ENCODE measurements at regions not wholly inside any gene's neighbourhood (a gene's known extent, or its start where the extent isn't known, plus 50 kb on each side); places are given as distances from the start of the nearest gene placed in this dataset.

DNA sequence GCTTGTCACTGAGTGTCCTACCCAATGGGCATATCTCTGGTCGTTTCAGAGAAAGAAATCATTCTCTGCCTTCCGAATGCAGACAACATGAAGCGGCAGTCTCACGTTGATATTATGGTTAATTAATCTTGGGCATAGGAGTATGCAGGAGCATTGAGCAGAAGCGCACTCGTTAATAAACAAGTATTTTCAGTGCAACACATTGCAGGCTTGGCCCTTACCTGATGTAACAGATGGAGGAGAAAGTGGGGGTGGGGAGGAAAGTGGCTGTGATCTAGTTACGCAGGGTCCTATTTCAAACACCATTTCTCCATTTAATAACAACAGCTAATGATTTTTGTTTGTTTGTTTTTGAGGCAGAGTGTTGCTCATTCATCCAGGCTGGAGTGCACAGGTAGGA lies 414.0 kb upstream of the RBFOX1 start:
- DNase-seq, result no peak

DNA sequence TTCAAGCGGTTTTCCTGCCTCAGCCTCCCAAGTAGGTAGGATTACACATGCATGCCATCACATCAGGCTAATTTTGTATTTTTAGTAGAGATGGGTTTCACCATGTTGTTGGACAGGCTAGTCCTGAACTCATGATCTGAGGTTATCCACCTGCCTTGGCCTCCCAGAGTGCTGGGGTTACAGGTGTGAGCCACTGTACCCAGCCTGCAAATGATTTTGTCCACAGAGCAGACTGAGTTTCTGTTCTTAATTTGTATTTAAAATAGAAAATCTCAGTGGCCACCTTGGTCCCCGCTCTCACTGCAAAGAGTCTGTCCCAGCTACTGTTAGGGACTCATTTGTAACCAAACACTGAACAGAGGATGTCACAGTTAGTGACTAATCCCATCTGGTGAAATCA lies 415.7 kb upstream of the RBFOX1 start:
- no peak for DNase-seq

DNA sequence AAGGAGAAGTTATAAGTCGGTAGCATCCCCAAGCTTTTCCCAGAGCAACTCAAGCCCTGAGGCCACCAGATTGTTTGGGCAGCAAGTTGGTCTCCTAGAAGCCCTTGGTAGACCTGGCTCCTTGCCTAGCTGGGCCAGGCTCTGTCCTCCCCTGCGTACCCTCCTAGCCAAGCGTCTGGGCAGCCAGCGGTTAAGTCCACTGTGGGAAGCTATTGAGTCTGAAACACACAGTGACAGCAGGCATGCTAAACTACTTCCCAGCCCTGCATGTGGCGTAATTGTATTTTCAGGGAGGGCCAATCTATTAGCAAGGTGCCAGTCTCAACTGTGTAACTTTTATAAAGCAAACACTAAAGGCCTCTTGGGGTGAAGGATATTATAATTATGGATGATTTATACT lies 419.1 kb upstream of the RBFOX1 start:
- DNase-seq, result no peak

DNA sequence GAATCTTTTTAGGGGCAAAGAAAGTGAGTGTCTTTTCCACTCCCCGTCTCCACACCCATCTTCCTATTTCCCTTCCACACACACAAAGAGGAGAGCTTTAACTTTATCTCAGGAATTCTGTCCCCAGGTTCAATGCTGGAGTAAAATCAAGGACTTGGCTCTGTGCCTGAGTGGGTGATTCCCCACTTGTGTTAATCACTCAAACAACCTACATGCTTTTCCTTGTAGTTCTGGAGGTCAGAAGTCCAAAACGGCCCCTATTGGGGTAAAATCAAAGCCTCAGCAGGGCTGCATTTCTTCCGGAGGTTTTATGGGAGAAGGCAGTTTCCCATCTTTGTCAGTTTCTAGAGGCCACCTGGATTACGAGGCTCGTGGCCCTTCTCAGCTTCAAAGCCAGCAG lies 422.3 kb upstream of the RBFOX1 start:
- no peak for DNase-seq

DNA sequence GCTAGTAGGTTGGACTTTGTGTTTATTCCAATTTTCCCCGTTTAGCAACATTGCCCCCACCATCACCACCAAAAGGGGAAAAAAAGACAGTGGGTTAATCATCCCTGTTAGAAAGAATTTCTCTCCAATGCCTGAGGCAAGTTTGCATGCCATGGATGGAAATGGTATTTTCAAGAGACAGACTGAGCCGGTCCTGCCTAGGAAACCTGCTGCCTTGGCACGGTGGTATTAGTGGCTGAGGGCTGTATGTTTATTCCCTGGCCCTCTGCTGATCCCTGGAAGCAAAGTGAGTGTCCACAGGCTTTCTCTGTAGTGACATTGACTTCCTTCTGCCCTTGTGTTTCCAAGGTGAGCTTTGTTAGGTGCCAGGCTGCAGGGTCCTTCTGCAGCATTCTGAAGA lies 427.0 kb upstream of the RBFOX1 start:
- DNase-seq, result no peak

DNA sequence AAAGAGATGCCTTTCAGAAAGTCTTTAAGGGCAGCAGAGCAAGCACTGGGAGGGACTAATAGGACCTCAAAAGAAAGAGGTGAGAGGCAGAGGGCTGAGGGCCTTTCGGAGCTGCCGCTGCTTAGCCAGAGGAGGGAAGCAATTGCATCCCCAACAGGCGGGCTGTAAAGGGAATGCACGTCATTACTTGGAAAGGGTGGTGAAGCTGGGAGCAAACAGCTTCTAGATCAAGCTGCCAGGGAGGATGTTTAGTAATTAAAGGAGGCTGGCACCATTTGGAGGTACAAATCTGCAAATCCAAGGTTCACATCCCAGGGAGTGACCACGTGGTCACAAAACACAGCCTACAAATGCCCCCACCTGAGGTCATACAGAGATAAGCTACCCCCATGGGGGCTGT lies 429.0 kb upstream of the RBFOX1 start:
- no peak for DNase-seq

DNA sequence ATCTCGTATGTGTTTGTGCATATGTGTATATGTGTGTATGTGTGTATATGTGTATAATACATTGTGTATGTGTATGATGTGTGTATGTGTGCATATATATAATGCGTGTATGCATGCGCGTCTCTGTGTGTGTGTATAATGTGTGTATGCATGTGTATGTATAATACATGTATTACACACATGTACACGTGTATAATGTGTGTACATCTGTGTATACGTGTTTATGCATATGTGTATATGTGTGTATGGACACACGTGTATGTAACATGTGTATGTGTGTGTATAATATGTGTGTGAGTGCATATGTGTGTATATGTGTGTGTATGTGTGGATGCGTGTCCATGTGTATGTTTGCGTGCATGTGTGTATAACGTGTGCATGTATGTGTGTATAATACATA lies 433.7 kb upstream of the RBFOX1 start:
- DNase-seq, result no peak

DNA sequence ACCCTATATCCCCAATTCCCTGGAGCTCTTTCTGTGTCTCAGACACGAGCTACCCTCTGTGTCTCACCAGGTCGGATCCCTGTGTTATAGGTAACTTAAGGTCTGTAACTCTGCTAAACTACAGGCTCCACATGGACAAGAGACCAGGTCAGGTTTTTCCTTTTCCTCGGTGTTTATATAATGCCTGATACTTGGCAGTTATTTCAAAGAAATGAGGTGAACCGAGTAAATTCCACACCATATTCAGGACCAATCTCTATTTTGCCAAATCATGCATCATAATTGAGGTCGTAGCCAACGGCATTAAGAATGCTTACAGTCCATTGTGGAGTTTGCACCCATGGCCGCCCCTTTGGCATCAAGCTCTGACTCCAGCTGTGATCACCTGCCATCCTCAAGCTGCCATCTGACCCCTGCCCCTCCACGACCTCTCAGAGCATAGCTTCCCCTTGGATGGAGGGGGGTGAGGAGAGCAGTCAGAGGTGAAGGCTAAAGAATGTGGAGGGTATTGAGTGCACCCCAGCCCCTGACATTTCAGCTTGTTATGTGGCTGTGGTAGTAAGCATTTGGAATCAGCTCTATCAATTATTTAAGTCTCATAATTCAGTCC lies 434.7 kb upstream of the RBFOX1 start:
- no peak for DNase-seq

DNA sequence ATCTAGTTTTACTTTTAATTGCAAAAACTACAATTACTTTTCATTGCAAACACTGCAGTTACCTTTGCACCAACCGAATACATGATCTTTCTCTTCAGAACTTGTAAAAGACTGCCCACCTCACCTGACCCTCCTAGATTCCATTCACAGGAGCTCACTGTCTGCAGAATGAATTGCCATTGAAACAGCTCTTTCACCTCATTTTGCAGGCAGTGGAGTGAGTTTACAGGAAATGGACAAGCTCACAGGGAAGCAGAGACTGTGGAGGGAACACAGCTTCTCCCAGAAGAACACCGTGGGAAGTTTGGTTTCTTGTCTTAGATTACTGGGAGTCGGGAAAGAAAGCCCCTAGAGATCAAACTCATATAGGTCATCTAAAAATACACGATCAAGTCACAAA lies 439.7 kb upstream of the RBFOX1 start:
- no peak for DNase-seq

DNA sequence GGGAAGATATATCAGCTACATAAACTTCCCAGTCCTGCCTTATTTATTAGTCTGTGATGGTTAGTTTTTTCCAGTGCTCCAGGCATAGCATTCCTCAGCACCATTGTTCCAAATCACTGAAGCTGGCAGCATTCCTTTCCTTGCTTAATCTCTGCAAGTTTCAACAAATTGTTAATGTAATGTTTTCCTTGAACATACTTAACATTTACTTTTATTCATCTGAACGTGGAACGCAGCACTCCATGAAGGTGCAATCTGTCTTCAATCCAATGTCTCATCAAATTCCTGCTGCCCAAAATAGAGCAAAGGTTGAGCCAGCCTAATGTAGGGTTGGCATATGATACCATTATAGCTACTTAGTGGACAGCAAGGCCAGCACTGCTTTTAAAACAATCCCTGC lies 441.1 kb upstream of the RBFOX1 start:
- DNase-seq, result no peak

DNA sequence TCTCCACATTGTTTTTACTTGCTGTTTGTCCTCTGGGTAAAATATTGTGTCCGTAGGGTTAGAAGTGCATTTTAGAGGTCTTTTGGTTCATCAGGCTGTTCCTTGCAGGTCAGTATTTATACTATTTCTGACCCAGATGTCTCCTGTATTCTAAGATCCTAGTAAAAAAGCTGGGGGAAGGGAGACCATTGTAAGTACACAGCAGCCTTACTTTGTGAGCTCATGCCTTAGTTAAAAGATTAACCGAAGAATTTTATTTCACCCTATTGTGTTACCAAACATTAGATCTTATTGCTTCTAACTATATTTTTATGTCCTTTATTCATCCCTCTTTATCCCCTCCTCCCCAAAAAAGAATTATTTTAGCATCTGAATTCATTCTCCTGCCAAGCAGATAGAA lies 444.1 kb upstream of the RBFOX1 start:
- no peak for DNase-seq

DNA sequence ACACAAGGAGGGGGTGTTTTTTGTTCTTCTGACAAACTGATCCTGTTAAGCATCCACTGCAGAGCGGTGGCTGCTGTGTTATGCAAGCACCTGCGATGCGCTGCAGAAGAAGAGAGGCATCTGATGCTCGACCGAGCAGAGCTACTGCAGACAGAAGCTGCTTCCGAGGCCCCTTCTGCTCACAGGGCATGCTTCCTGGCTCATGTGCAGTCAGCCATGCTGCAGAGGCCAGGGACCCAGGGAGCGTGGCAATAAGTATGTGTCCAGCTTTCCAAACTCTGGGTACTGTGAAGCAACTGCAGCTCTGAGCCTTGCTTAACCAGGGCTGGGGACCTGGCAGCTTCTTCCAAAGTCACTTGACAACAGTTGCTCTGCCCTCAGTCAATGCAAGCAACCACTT lies 448.6 kb upstream of the RBFOX1 start:
- no peak for DNase-seq

DNA sequence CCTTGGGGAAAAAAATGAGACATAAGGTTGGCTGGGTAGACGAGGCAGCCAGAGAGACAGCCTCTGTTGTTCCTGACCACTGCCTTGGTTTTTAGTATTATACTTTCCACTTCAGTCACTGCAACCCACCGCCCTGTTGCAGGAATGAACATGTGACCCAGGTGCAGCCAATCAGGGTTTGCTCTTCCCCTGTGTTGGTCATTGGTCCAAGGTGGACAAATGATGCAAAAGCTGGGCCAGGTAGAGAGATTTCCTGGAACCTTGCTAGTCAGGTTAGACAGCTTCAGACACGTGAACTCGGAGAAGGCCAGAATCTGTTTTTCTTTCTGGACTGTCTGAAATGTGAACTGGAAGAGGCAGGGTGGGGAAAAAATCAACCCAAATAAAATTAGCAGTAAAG lies 452.4 kb upstream of the RBFOX1 start:
- DNase-seq, result no peak

DNA sequence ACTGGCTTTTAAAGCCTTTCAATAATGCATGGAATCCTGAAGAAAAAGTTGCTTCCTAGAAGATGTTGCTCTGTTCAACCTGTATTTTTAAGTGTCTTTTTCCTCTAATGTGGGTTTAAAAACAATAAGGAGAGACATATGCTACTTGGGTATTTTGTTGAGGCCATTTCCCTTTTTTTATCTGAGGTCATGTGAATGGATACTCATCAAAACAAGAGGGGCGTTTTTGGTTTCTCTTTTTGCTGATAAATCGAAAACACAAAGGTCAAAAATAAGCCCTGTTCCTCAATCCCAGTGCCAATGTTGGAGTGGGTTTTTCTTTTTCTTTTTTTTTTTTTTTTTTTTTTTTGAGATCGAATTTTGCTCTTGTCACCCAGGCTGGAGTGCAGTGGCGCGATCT lies 468.0 kb upstream of the RBFOX1 start:
- no peak for DNase-seq

DNA sequence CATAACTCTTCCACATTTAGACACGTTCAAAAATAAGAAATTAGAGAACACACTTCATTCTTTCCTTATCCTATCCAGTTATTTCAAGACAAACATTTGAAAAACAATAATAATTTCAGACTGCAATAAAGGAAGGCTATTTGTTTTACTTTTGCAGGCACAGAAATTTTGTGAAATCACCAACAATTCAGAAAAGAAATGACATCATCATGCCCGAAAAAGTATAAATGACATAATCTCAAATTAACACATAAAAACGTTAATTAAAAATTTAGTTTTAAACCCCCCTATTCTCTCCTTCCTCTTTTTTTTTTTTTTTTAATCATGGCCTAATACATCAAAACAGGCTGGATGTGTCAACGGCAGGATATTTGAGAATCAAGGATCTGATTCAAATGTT lies 468.4 kb upstream of the RBFOX1 start:
- DNase-seq, result no peak

DNA sequence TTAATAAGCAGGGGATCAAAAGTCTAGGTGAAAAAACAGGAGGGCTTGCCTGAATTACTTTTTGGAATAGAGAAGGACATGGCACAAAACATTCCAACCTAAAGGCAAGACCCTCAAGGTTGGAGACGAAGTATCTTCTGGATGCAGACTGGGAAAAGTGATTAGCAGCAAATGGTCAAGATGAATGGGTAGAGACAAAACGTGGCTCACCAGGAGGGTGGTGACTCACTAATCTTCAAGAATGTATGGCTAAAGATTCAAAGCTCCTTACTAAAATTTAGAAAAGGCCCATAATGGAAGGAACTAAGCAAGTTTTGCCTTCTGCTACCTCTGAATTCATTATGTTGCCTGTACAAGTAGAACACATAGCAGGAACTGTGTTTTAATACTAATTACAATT lies 469.5 kb upstream of the RBFOX1 start:
- no peak for DNase-seq

DNA sequence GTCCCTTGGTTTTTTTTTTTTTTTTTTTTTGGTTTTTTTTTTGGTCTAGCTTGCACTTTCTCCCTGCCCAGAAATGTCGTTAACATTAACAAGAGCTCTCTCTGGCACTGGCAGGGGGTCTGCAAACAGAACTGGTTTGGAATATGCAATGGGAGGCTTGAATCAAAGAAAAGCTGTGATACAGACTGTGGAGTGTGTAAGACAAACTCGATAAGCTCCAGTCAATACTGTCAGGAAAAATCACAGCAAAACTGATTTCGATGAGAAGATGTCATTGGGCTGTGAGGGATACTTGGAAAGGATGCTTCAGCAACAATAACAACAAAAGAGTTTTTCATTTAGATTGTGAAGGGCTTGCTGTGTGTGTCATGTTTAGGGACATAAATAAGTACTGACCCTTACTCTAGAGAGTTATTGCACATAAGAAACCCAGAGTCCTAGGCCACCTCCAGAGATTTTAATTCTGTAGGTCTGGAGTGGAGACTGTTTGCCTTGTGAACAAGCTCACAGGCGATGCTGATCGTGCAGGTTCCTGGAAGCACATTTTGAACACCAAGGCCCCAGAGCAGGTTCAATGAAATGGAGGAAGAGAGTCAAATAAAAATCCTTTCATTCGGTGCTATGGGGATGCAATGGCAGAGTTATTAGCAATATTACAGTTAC lies 470.7 kb upstream of the RBFOX1 start:
- no peak for DNase-seq

DNA sequence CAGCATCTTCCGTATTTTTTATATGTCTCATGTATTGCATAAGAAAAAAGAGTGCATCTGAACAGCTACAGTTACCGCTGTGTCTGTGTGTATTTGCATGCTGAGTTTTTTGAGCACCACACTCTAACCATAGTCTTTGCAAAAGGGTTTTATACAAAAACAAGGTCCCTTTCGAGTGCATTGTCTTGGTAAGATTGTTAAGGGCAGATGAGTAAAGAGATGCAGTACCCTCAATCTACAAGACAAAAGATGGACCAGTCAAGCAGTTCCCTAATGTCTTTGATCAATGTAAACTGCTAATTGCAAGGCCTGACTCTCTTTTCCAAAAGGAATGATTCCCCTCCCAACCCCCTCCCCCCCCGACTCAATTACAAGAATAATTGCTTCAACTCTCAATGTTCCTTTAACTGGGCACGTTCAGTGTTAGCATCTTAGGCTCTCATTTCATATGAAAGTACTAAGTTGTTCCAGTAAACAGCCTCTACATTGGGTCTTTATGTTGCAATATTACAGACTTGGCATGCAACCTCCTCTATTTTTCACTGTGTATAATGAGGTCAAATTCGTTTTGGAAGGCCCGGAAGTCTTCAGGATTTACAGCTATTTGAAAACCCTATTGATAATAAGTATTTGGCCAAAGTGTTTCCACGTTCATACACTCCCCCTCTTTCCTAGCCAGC lies 471.4 kb upstream of the RBFOX1 start:
- no peak for DNase-seq

DNA sequence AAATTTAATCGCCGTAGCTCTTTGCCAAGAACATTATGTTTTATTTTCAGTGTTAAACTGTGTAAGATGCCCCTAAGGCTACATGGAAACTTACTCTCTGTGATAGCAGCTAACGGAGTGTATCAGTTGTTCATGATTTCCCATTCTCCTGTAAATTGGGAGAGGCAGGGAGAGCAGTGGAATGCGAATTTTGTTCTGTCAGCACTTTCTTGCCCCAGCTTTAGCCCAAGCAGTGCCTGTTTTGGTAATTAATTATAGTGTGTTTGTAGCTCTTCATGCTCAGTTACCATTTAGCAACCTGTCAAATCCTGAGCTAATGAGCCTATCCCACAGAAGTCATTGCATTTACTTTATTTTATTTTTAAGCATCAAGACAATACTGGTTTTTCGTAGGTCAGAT lies 475.1 kb upstream of the RBFOX1 start:
- no peak for DNase-seq

DNA sequence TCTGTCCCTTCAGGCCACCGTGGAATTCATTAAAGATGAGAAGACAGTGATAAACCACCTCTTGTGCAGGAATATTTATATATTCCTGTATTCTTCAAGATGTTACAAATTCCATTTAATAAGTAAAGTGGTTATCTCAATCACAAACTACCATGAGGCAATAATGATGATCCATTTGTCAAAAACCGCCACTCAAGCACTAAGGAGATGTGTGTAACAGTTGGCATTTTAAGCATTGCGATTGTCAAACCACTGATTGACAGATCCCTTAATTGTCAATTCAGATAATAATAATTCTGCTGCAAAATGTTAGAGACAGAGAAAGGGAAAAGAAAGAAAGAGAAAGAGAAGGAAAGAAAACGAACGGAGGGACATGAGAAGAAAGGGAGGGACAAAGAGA lies 476.1 kb upstream of the RBFOX1 start:
- no peak for DNase-seq

DNA sequence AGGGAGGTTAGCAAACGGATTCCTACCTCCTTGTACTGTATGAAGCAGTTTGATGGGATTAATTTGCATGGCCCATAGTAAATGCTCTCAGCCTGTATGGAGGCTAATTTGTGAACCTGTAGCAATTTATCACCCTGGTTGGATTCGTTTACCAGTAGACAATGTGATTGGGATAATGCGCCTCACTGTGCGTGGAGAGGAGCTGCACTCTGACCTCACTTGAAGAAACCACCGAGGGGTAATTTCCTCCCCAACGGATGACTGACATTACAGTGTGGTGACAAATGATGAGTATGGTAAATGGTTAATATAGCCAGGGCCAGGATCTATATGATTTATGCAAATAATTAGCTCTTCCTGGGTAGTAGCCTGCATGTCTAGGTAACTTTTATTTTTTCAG lies 479.1 kb upstream of the RBFOX1 start:
- DNase-seq, result no peak

DNA sequence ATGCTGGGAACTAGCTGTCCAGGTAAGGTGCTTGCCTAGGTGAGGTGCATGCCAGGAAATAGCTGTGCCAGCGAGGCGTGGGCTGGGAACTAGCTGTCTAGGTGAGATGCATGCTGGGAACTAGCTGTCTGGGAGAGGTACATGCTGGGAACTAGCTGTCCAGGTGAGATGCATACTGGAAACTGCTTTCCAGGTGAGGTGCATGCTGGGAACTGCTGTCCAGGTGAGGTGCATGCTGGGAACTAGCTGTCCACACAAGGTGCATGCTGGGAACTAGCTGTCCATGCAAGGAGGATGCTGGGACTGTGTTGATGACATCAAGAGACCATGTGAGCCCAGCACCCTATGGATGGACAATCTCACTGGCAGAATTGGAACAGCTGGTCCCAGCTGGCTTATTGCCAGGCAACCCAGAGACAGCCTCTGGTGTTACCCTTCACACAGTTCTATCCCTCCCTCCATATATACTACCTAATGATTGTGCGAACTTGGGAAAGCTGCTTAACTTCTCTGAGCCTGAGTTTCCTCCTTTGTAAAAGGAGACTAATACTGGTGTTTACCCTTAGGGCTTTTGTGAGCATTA lies 479.9 kb upstream of the RBFOX1 start:
- no peak for DNase-seq

DNA sequence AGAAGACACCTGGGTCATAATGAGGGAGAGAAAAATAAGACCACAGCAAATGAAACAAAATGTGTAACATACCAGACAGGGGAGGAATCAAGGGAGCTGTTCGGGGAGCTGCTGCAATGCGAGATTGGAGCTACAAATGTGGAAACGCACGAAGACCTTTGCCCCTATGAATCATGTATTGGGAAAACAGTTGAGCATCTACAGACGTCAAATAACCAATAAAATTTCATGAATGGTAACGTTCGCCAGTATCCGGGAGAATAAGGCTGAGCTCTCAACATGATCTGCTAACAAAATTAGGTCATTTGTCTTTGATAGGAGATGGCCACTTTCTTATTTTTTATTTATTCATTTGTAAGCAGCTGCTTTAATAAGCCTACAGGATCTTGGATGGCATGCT lies 486.2 kb upstream of the RBFOX1 start:
- DNase-seq, result no peak

DNA sequence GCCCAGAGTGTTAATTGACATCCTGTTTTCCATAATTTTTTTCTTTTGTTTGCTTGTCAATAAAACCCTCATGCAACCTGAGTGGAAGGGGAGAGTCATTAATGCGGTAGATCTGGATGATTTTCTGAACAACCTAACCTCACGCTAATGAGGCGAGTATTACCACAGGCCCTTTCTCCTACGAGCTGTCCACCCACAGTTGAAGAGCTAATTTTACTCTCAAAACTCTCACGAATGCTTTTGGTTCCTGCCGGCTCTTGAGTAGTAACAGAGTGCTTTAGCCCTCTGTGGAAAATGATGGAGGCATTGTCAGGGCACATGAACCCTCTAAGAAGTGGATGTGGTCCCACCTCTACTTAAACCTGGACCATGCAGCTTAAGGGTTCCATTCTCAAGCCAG lies 491.3 kb upstream of the RBFOX1 start:
- DNase-seq, result no peak

DNA sequence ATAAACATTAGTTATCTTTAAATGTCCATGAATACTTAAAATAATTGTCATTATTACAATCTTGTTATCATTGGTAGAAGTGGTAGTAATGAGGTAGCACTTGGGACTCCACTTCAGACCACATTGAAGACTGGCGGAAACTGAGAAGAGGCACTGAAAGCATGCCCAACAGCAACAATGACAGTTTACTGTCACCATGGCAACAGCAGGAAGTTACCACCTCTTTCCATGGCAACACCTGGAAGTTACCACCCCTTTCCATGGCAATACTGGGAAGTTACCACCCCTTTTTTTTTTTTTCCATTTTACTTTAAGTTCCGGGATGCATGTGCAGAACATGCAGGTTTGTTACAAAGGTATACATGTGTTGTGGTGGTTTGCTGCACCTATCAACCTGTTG lies 494.9 kb upstream of the RBFOX1 start:
- DNase-seq, result no peak

Measured in bone marrow (tissue), 2 donors.